Suprapubic skin (tissue), 4 donors: ENCODE measurements at regions not wholly inside any gene's neighbourhood (a gene's known extent, or its start where the extent isn't known, plus 50 kb on each side); places are given as distances from the start of the nearest gene placed in this dataset.

Experiments
- DNase-seq, 2 donors: peaks; one replicate each; pipeline ENCODE4 v3.0.0-alpha.2; 2019; ENCODE audit warnings: low spot score in 2 of 2
- H3K27ac ChIP-seq: fragments of 200-600 bp; sonication (generic); one replicate; pipeline ENCODE4 v1.5.1; 2019
- H3K27me3 ChIP-seq: fragments of 200-600 bp; sonication (generic); one replicate; pipeline ENCODE4 v1.5.1; 2019
- H3K36me3 ChIP-seq: fragments of 200-600 bp; sonication (generic); one replicate; pipeline ENCODE4 v1.5.1; 2019
- H3K4me1 ChIP-seq: fragments of 200-600 bp; sonication (generic); one replicate; pipeline ENCODE4 v1.5.1; 2019
- H3K4me3 ChIP-seq: fragments of 200-600 bp; sonication (generic); one replicate; pipeline ENCODE4 v1.5.1; 2019; ENCODE audit warnings: mild to moderate bottlenecking
- H3K9me3 ChIP-seq: fragments of 200-600 bp; sonication (generic); one replicate; pipeline ENCODE4 v1.5.1; 2019
- CTCF ChIP-seq, 2 donors: fragments of 200-600 bp in 1 of 2; fragments of 450-650 bp in 1 of 2; sonication (generic) in 1 of 2; IDR thresholded peaks; one replicate each; pipeline ENCODE4 v1.5.1; 2016 to 2019; ENCODE audit warnings: antibody characterized with exemption in 2 of 2, mild to moderate bottlenecking in 1 of 2, moderate library complexity in 1 of 2
- EP300 ChIP-seq: sonication (generic); formaldehyde crosslinking; IDR thresholded peaks from one replicate; pipeline ENCODE4 v1.6.1; 2017; ENCODE audit warnings: antibody characterized with exemption
- POLR2A ChIP-seq, 2 donors: fragments of 450-650 bp; IDR thresholded peaks; one replicate each; pipeline ENCODE4 v1.6.1; 2017; ENCODE audit warnings: antibody characterized with exemption in 2 of 2, mild to moderate bottlenecking in 2 of 2, moderate library complexity in 2 of 2
- POLR2AphosphoS5 ChIP-seq, 3 donors: sonication (generic); formaldehyde crosslinking; IDR thresholded peaks; one replicate each; pipeline ENCODE4 v1.6.1; 2017; ENCODE audit warnings: antibody characterized with exemption in 3 of 3
- WGBS: methylation state at CpG from one replicate; pipeline ENCODE4 v1.1.5; 2018; 5-methylcytosine and 5-hydroxymethylcytosine counted together

- Histone ChIP-seq H3K27me3 (no peaks in the 10 kb centered on the region), H3K4me3 (no peak overlapping the region), H3K9me3 (no peaks in the 10 kb centered on the region), H3K27ac (no peak overlapping the region), H3K36me3 (no peaks in the 10 kb centered on the region), H3K4me1 (no peaks in the 10 kb centered on the region)
- no peak for DNase-seq
- no peak for TF ChIP-seq EP300
- TF ChIP-seq CTCF (IDR thresholded peaks at IDR 0.05), result no peak
- TF ChIP-seq POLR2AphosphoS5 (IDR thresholded peaks at IDR 0.05), result no peak
- no peak for TF ChIP-seq POLR2A (IDR thresholded peaks at IDR 0.05)
- 100% methylated on average over 1 of the region's 1 CpG for WGBS
These were observed 201.5 kb downstream of the SP3 start for GRCh38 chr2:173763641-173764040.

- Histone ChIP-seq H3K36me3 (no peaks in the 10 kb centered on the region), H3K9me3 (no peaks in the 10 kb centered on the region), H3K4me3 (no peak overlapping the region), H3K27ac (no peak overlapping the region), H3K4me1 (no peaks in the 10 kb centered on the region), H3K27me3 (no peaks in the 10 kb centered on the region)
- whole genome bisulfite sequencing, result 79% methylated on average over 6 of the region's 6 CpGs
- DNase-seq, result no peak
- TF ChIP-seq CTCF (IDR thresholded peaks at IDR 0.05), result no peak
- no peak for TF ChIP-seq EP300
- TF ChIP-seq POLR2AphosphoS5 (IDR thresholded peaks at IDR 0.05), result no peak
- TF ChIP-seq POLR2A (IDR thresholded peaks at IDR 0.05), result no peak
These were observed 201.1 kb downstream of the SP3 start for GRCh38 chr2:173764094-173764493.

GRCh38 chr2:173766537-173767289 is 198.5 kb downstream of the SP3 start:
- Histone ChIP-seq H3K27ac (no peak overlapping the region), H3K27me3 (no peaks in the 10 kb centered on the region), H3K4me3 (no peak overlapping the region), H3K4me1 (no peaks in the 10 kb centered on the region), H3K9me3 (no peaks in the 10 kb centered on the region), H3K36me3 (no peaks in the 10 kb centered on the region)
- TF ChIP-seq POLR2AphosphoS5 (IDR thresholded peaks at IDR 0.05), result no peak
- TF ChIP-seq EP300, result no peak
- TF ChIP-seq CTCF (IDR thresholded peaks at IDR 0.05), result no peak
- TF ChIP-seq POLR2A (IDR thresholded peaks at IDR 0.05), result no peak
- DNase-seq, result no peak
- 70% methylated on average over 8 of the region's 8 CpGs for WGBS

- no peak for DNase-seq
- H3K4me1 ChIP-seq, result no peaks in the 10 kb centered on the region
- WGBS, result 85% methylated on average over 5 of the region's 5 CpGs
- H3K27ac ChIP-seq, result no peak overlapping the region
- TF ChIP-seq CTCF (IDR thresholded peaks at IDR 0.05) (no peak), EP300 (no peak), POLR2A (IDR thresholded peaks at IDR 0.05) (no peak), POLR2AphosphoS5 (IDR thresholded peaks at IDR 0.05) (no peak)
- H3K4me3 ChIP-seq, result no peak overlapping the region
- H3K27me3 ChIP-seq, result no peaks in the 10 kb centered on the region
- no peaks in the 10 kb centered on the region for H3K9me3 ChIP-seq
- no peaks in the 10 kb centered on the region for H3K36me3 ChIP-seq
These were observed 194.1 kb downstream of the SP3 start for GRCh38 chr2:173770947-173771678.

- 91% methylated on average over 3 of the region's 3 CpGs for WGBS
These were observed 193.0 kb downstream of the SP3 start for GRCh38 chr2:173772205-173772604.

More at GRCh38 chr2:173772205-173772604, 193.0 kb downstream of the SP3 start:
- no peaks in the 10 kb centered on the region for H3K4me1 ChIP-seq
- H3K27ac ChIP-seq, result no peak overlapping the region
- H3K36me3 ChIP-seq, result no peaks in the 10 kb centered on the region
- no peaks in the 10 kb centered on the region for H3K9me3 ChIP-seq
- no peaks in the 10 kb centered on the region for H3K27me3 ChIP-seq
- no peak for TF ChIP-seq POLR2AphosphoS5 (IDR thresholded peaks at IDR 0.05)
- no peak for TF ChIP-seq EP300
- TF ChIP-seq POLR2A (IDR thresholded peaks at IDR 0.05), result no peak
- no peak for TF ChIP-seq CTCF (IDR thresholded peaks at IDR 0.05)
- no peak for DNase-seq
- H3K4me3 ChIP-seq, result no peak overlapping the region
